GM18873 (cell line): ENCODE measurements at regions not wholly inside any gene's neighbourhood (a gene's known extent, or its start where the extent isn't known, plus 50 kb on each side); places are given as distances from the start of the nearest gene placed in this dataset.
"Not testable (repeated sequence)": the region's sequence is repeated elsewhere in the genome, so short reads cannot be mapped to it uniquely, and the experiment has no call there.

Experiments used
- ATAC-seq: cut with Tn5 transposase; IDR thresholded peaks from one replicate; pipeline ENCODE4 v1.9.1; 2021; ENCODE audit warnings: mild to moderate bottlenecking, moderate library complexity, moderate number of reproducible peaks; ENCODE audit not compliant: unreplicated experiment, low FRiP score

GRCh38 chr12:107600581-107601144, 84.9 kb upstream of the PWP1 start:
- no peak for ATAC-seq

GRCh38 chr12:107602446-107602845, 83.2 kb upstream of the PWP1 start:
- ATAC-seq = no peak

GRCh38 chr12:107605293-107605692, 80.3 kb upstream of the PWP1 start:
- no peak for ATAC-seq

- ATAC-seq = no peak
Observed at GRCh38 chr12:107607464-107608392, 77.9 kb upstream of the PWP1 start.

- not testable (repeated sequence) for ATAC-seq
Observed at GRCh38 chr12:107608779-107609178, 76.8 kb upstream of the PWP1 start.

GRCh38 chr12:107610021-107610859, 75.4 kb upstream of the PWP1 start:
- no peak for ATAC-seq

- no peak for ATAC-seq
Observed at GRCh38 chr12:107612508-107612907, 73.1 kb upstream of the PWP1 start.

GRCh38 chr12:107616941-107617340, 68.7 kb upstream of the PWP1 start:
- no peak for ATAC-seq

GRCh38 chr12:107618106-107618505, 67.5 kb upstream of the PWP1 start:
- ATAC-seq = no peak

- ATAC-seq = no peak
Observed at GRCh38 chr12:107619831-107620230, 65.8 kb upstream of the PWP1 start.

GRCh38 chr12:107622001-107622400, 63.6 kb upstream of the PWP1 start:
- no peak for ATAC-seq

- no peak for ATAC-seq
Observed at GRCh38 chr12:107624493-107624892, 61.1 kb upstream of the PWP1 start.

- ATAC-seq = no peak
Observed at GRCh38 chr12:107631715-107632114, 53.9 kb upstream of the PWP1 start.

- no peak for ATAC-seq
Observed at GRCh38 chr12:107632246-107632645, 53.4 kb upstream of the PWP1 start.

- no peak for ATAC-seq
Observed at GRCh38 chr12:107634530-107634929, 51.1 kb upstream of the PWP1 start.

GRCh38 chr12:107635139-107635538, 50.5 kb upstream of the PWP1 start:
- no peak for ATAC-seq
